ENCODE measurements at regions not wholly inside any gene's neighbourhood (a gene's known extent, or its start where the extent isn't known, plus 50 kb on each side); places are given as distances from the start of the nearest gene placed in this dataset.

GRCh38 chr1:199073166-199073565 lies 434.3 kb downstream of the PTPRC start:
- no peaks in the 10 kb centered on the region for H3K9me3 Mint-ChIP-seq (ENCODE audit: unreplicated experiment)
- H3K27me3 Mint-ChIP-seq (ENCODE audit: low read depth, unreplicated experiment) = no peaks in the 10 kb centered on the region
- no peaks in the 10 kb centered on the region for H3K36me3 ChIP-seq (ENCODE audit: insufficient read depth, low read length)
- H3K36me3 Mint-ChIP-seq (ENCODE audit: low read depth, unreplicated experiment) = no peaks in the 10 kb centered on the region
- no peak overlapping the region for H3K27ac ChIP-seq (ENCODE audit: low read depth, low read length)
- FAIRE-seq (no peak), DNase-seq (ENCODE audit: low read depth) (no peak)
- no peak overlapping the region for H3K4me3 Mint-ChIP-seq (ENCODE audit: unreplicated experiment)
- no peak overlapping the region for H3K4me3 ChIP-seq (ENCODE audit: insufficient read depth, low read depth, low read length)
- H3K27ac Mint-ChIP-seq (ENCODE audit: unreplicated experiment) = no peak overlapping the region
- no peaks in the 10 kb centered on the region for H3K79me2 ChIP-seq (ENCODE audit: insufficient read depth, low read length)
- no peak overlapping the region for H3K9ac ChIP-seq (ENCODE audit: low read length)
- H3K9me3 ChIP-seq (ENCODE audit: insufficient read depth, low read depth, low read length) = no peaks in the 10 kb centered on the region
- no peaks in the 10 kb centered on the region for H3K4me1 ChIP-seq (ENCODE audit: insufficient read depth, low read length)
- H3K4me2 ChIP-seq (ENCODE audit: low read length) = no peak overlapping the region
- H3K27me3 ChIP-seq (ENCODE audit: insufficient read depth, low read length) = no peaks in the 10 kb centered on the region
- H3K4me1 Mint-ChIP-seq (ENCODE audit: low read depth, unreplicated experiment) = no peaks in the 10 kb centered on the region
- H2AFZ ChIP-seq (ENCODE audit: low read depth, low read length) = no peak overlapping the region
- no peaks in the 10 kb centered on the region for H4K20me1 ChIP-seq (ENCODE audit: insufficient read depth, low read length)
- no peak for TF ChIP-seq CTCF (IDR thresholded peaks at IDR 0.05; ENCODE audit: insufficient read depth, low read depth, low read length)
- no peak for TF ChIP-seq EZH2 (IDR thresholded peaks at IDR 0.05; ENCODE audit: insufficient read depth, low read length)

GRCh38 chr1:199075792-199076191 lies 437.0 kb downstream of the PTPRC start:
- no peaks in the 10 kb centered on the region for H3K36me3 Mint-ChIP-seq (ENCODE audit: low read depth, unreplicated experiment)
- H3K36me3 ChIP-seq (ENCODE audit: insufficient read depth, low read length) = no peaks in the 10 kb centered on the region
- no peak overlapping the region for H2AFZ ChIP-seq (ENCODE audit: low read depth, low read length)
- TF ChIP-seq CTCF (IDR thresholded peaks at IDR 0.05; ENCODE audit: insufficient read depth, low read depth, low read length) (no peak), EZH2 (IDR thresholded peaks at IDR 0.05; ENCODE audit: insufficient read depth, low read length) (no peak)
- no peaks in the 10 kb centered on the region for H3K4me1 ChIP-seq (ENCODE audit: insufficient read depth, low read length)
- H3K9me3 Mint-ChIP-seq (ENCODE audit: unreplicated experiment) = no peaks in the 10 kb centered on the region
- FAIRE-seq (no peak), DNase-seq (ENCODE audit: low read depth) (no peak)
- H3K27ac Mint-ChIP-seq (ENCODE audit: unreplicated experiment) = no peak overlapping the region
- H3K4me3 ChIP-seq (ENCODE audit: insufficient read depth, low read depth, low read length) = no peak overlapping the region
- no peaks in the 10 kb centered on the region for H3K27me3 Mint-ChIP-seq (ENCODE audit: low read depth, unreplicated experiment)
- H3K9me3 ChIP-seq (ENCODE audit: insufficient read depth, low read depth, low read length) = no peaks in the 10 kb centered on the region
- no peaks in the 10 kb centered on the region for H4K20me1 ChIP-seq (ENCODE audit: insufficient read depth, low read length)
- no peak overlapping the region for H3K9ac ChIP-seq (ENCODE audit: low read length)
- H3K4me1 Mint-ChIP-seq (ENCODE audit: low read depth, unreplicated experiment) = no peaks in the 10 kb centered on the region
- no peaks in the 10 kb centered on the region for H3K79me2 ChIP-seq (ENCODE audit: insufficient read depth, low read length)
- no peak overlapping the region for H3K4me3 Mint-ChIP-seq (ENCODE audit: unreplicated experiment)
- no peak overlapping the region for H3K4me2 ChIP-seq (ENCODE audit: low read length)
- H3K27ac ChIP-seq (ENCODE audit: low read depth, low read length) = no peak overlapping the region
- H3K27me3 ChIP-seq (ENCODE audit: insufficient read depth, low read length) = no peaks in the 10 kb centered on the region

GRCh38 chr1:199079994-199080393 lies 441.2 kb downstream of the PTPRC start:
- TF ChIP-seq EZH2 (IDR thresholded peaks at IDR 0.05; ENCODE audit: insufficient read depth, low read length) (no peak), CTCF (IDR thresholded peaks at IDR 0.05; ENCODE audit: insufficient read depth, low read depth, low read length) (no peak)

More at GRCh38 chr1:199079994-199080393, 441.2 kb downstream of the PTPRC start:
- H3K27me3 ChIP-seq (ENCODE audit: insufficient read depth, low read length) = no peaks in the 10 kb centered on the region
- H4K20me1 ChIP-seq (ENCODE audit: insufficient read depth, low read length) = no peaks in the 10 kb centered on the region
- Mint-ChIP-seq H3K9me3 (ENCODE audit: unreplicated experiment) (no peaks in the 10 kb centered on the region), H3K27me3 (ENCODE audit: low read depth, unreplicated experiment) (no peaks in the 10 kb centered on the region), H3K4me3 (ENCODE audit: unreplicated experiment) (no peak overlapping the region), H3K4me1 (ENCODE audit: low read depth, unreplicated experiment) (peaks cover 25% of the 10 kb centered on the region), H3K27ac (ENCODE audit: unreplicated experiment) (no peak overlapping the region), H3K36me3 (ENCODE audit: low read depth, unreplicated experiment) (no peaks in the 10 kb centered on the region)
- H3K9ac ChIP-seq (ENCODE audit: low read length) = no peak overlapping the region
- H3K9me3 ChIP-seq (ENCODE audit: insufficient read depth, low read depth, low read length) = no peaks in the 10 kb centered on the region
- H3K27ac ChIP-seq (ENCODE audit: low read depth, low read length) = no peak overlapping the region
- no peak for DNase-seq (ENCODE audit: low read depth)
- H3K4me3 ChIP-seq (ENCODE audit: insufficient read depth, low read depth, low read length) = no peak overlapping the region
- H3K79me2 ChIP-seq (ENCODE audit: insufficient read depth, low read length) = no peaks in the 10 kb centered on the region
- FAIRE-seq = no peak
- H3K4me1 ChIP-seq (ENCODE audit: insufficient read depth, low read length) = no peaks in the 10 kb centered on the region
- no peak overlapping the region for H3K4me2 ChIP-seq (ENCODE audit: low read length)
- H2AFZ ChIP-seq (ENCODE audit: low read depth, low read length) = no peak overlapping the region
- no peaks in the 10 kb centered on the region for H3K36me3 ChIP-seq (ENCODE audit: insufficient read depth, low read length)

Measured in astrocyte (in vitro differentiated cells and primary cell).